HG03066 (cell line): ENCODE measurements at regions not wholly inside any gene's neighbourhood (a gene's known extent, or its start where the extent isn't known, plus 50 kb on each side); places are given as distances from the start of the nearest gene placed in this dataset.
"Not testable (repeated sequence)": the region's sequence is repeated elsewhere in the genome, so short reads cannot be mapped to it uniquely, and the experiment has no call there.

Experiments
- ATAC-seq: cut with Tn5 transposase; IDR thresholded peaks from one replicate; pipeline ENCODE4 v1.9.1; 2021; ENCODE audit warnings: low read depth; ENCODE audit not compliant: unreplicated experiment

- no peak for ATAC-seq
Measured at GRCh38 chr2:34534761-34535160, 935.7 kb upstream of the FAM98A start.

GRCh38 chr2:34534341-34534740 lies 935.2 kb upstream of the FAM98A start:
- no peak for ATAC-seq

GRCh38 chr2:34533585-34534183 lies 934.6 kb upstream of the FAM98A start:
- no peak for ATAC-seq

GRCh38 chr2:34529965-34530364 lies 930.9 kb upstream of the FAM98A start:
- no peak for ATAC-seq

GRCh38 chr2:34523958-34524514 lies 924.9 kb upstream of the FAM98A start:
- ATAC-seq = no peak

GRCh38 chr2:34519659-34520058 lies 920.6 kb upstream of the FAM98A start:
- no peak for ATAC-seq

GRCh38 chr2:34498561-34498960 lies 899.5 kb upstream of the FAM98A start:
- ATAC-seq = no peak

GRCh38 chr2:34494192-34494591 lies 895.1 kb upstream of the FAM98A start:
- not testable (repeated sequence) for ATAC-seq

GRCh38 chr2:34492561-34493455 lies 893.7 kb upstream of the FAM98A start:
- ATAC-seq = no peak

GRCh38 chr2:34486965-34487364 lies 887.9 kb upstream of the FAM98A start:
- no peak for ATAC-seq

- no peak for ATAC-seq
Measured at GRCh38 chr2:34481542-34481941, 882.4 kb upstream of the FAM98A start.

- no peak for ATAC-seq
Measured at GRCh38 chr2:34480366-34480765, 881.3 kb upstream of the FAM98A start.

- ATAC-seq = no peak
Measured at GRCh38 chr2:34475156-34475555, 876.1 kb upstream of the FAM98A start.

GRCh38 chr2:34474646-34475045 lies 875.5 kb upstream of the FAM98A start:
- ATAC-seq = no peak

- ATAC-seq = no peak
Measured at GRCh38 chr2:34447097-34447496, 848.0 kb upstream of the FAM98A start.

- no peak for ATAC-seq
Measured at GRCh38 chr2:34423301-34423700, 824.2 kb upstream of the FAM98A start.

- ATAC-seq = no peak
Measured at GRCh38 chr2:34419856-34420255, 820.8 kb upstream of the FAM98A start.

GRCh38 chr2:34416856-34417255 lies 817.8 kb upstream of the FAM98A start:
- no peak for ATAC-seq

GRCh38 chr2:34414856-34415255 lies 815.8 kb upstream of the FAM98A start:
- ATAC-seq = no peak

GRCh38 chr2:34408100-34408499 lies 809.0 kb upstream of the FAM98A start:
- no peak for ATAC-seq

- ATAC-seq = no peak
Measured at GRCh38 chr2:34403512-34403911, 804.4 kb upstream of the FAM98A start.

- no peak for ATAC-seq
Measured at GRCh38 chr2:34402376-34402775, 803.3 kb upstream of the FAM98A start.
